GM13976 (cell line): ENCODE measurements at regions not wholly inside any gene's neighbourhood (a gene's known extent, or its start where the extent isn't known, plus 50 kb on each side); places are given as distances from the start of the nearest gene placed in this dataset.

ENCODE experiments used
- DNase-seq: peaks from one replicate; pipeline ENCODE4 v3.0.0; 2012; ENCODE audit warnings: low spot score
- in situ Hi-C: fragments of 300-500 bp; cut with MboI; formaldehyde crosslinking; loops from one replicate; pipeline ENCODE4 v1.12.0; 2022; ENCODE audit warnings: low sequenced_read_pairs, mixed read lengths, inconsistent platforms; ENCODE audit not compliant: unreplicated experiment
- TF ChIP-seq, protein P1 (sequence below): IDR thresholded peaks from 2 replicates; pipeline ENCODE4 v1.5.1; 2012; ENCODE audit warnings: borderline replicate concordance, mild to moderate bottlenecking; ENCODE audit not compliant: insufficient read depth; ENCODE audit errors: extremely low read depth, missing control alignments, control extremely low read depth

DNA sequence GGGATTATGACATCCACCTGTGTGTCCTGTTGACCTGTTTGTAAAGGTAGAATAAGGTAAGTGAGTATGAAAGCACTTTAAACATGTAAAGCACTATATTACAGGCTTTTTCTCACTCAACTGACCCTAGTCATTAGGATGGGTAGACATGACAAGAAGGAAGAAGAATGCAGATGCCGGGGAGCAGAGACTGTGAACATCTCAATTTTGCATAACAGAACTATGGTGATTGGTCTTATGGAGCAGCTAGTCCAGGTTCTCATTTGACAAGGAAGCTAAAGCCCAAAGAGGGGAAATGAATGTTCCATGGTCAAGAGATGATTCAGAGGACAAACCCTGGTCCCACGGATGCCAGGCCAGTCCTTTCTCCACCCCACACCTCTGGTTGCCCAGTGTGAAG, 200.1 kb upstream of the BCL6 start:
- in situ Hi-C loops, result no loop called here
- DNase-seq, result no peak
- TF ChIP-seq, protein P1, sequence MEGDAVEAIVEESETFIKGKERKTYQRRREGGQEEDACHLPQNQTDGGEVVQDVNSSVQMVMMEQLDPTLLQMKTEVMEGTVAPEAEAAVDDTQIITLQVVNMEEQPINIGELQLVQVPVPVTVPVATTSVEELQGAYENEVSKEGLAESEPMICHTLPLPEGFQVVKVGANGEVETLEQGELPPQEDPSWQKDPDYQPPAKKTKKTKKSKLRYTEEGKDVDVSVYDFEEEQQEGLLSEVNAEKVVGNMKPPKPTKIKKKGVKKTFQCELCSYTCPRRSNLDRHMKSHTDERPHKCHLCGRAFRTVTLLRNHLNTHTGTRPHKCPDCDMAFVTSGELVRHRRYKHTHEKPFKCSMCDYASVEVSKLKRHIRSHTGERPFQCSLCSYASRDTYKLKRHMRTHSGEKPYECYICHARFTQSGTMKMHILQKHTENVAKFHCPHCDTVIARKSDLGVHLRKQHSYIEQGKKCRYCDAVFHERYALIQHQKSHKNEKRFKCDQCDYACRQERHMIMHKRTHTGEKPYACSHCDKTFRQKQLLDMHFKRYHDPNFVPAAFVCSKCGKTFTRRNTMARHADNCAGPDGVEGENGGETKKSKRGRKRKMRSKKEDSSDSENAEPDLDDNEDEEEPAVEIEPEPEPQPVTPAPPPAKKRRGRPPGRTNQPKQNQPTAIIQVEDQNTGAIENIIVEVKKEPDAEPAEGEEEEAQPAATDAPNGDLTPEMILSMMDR, result no peak

DNA sequence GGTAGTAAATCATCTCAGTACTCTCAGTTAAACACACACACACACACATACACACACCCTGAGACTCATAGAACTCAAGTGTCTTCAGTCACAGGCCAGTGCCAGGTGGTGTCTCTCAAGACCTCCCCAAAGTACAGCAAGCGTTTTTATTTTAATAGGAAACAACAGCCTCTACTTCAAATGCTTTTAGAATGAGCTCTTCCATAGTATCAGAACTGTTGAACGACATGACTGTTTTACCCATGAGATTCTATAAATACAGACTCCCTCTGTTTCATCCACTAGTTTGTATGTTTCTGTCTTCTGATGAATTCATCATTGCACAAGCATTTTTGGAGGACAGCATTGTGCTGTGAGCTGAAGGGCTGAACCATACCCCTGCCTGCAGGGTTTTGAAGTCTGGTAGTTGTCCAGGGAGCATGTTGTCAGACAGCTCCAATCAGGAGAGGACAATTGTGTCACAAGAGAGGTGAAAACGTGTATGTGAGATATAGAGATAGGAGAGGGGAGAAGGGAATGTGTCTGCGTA, 201.0 kb upstream of the BCL6 start:
- DNase-seq, result no peak
- TF ChIP-seq, protein P1, result no peak
- in situ Hi-C loops, result no loop called here

DNA sequence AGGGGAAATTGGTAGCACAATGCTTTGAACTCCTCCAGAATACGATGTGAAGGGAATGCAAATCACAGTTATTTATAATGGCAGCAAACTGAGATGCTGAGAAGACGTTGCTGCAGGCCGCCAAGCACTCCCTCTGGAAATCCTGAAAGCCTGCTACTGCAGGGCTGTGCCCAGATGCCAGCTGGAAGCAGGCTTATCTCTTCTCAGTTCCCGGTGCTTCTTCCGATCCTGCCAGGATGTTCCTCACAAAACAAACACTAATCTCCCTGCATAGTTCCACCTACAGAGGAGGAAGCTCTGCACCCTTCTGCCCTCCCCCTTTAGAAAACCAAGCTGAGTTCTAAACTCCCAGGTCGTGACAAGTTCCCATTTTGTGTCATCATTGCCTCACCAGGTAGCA, 201.7 kb upstream of the BCL6 start:
- no peak for DNase-seq
- TF ChIP-seq, protein P1, result no peak
- in situ Hi-C loops, result no loop called here

DNA sequence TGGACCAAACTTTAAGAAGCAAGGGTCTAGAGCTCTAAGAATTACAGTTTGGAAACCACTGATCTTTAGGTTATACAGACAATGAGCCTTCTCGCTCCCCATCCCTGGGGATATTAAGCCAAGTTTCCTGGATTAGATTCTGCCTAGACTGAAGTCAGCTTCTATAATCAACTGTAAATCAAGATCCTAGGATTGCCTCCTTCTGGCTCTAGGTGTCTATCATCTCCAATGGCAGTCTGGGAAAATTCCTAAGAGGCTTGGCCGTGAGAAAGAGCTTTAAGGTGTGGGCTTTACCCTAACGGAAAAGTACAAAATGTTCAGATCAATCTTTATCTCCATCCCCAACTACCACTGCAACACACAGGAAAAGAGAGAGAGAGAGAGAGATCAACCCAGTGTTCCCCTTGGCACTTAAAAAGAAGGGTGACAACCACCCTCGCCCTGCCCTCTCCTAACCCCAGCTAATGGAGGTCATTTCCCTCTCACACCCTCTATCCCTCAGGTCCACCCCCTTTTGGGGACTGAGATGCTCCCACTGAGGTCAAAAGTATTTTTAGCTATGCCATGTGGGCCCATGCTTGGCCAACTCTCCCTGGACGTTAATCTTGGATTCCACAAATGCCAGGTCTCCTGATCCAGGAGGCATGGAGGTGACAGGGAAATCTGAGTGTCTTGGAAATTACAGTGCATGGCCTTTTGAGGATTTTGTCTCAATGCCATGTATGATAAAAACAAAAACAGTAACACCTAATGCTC, 202.8 kb upstream of the BCL6 start:
- no peak for DNase-seq
- TF ChIP-seq, protein P1, result no peak
- in situ Hi-C loops, result no loop called here

DNA sequence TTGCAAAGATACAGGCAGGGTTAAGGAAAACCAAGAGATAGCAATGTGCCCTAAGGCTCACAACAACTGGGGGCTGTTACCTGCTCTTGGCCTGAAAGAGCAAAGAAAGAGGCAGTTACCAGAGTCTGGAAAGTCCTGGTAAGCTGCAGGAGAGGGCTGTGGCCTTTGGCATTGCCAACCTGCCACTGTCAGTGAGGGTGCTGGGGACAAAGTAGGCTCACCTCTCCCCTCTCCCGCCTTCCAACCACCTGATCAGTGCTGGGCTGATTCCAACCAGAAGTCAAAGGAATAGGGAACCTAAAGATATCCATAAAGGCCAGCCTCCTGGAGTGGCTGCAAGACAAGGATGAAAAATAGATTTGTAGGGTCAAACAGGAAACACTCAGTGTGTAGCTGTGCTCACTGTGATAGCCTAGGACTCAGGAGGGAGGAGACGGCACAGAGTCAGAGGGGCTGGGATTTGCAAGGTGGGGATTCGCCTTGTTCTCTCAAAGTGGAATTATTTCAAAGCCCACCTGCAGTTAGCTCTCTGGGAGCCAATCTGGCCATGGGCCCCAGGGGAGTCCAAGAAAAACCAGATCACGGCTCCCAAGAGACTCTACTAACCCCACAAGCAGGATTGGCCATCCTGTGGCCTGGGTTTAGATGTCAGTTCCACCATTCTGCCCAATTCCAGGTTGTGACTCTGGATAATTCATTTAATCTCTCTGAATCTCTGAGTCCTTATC, 204.0 kb upstream of the BCL6 start:
- TF ChIP-seq, protein P1, result no peak
- in situ Hi-C loops, result no loop called here
- DNase-seq, result no peak

DNA sequence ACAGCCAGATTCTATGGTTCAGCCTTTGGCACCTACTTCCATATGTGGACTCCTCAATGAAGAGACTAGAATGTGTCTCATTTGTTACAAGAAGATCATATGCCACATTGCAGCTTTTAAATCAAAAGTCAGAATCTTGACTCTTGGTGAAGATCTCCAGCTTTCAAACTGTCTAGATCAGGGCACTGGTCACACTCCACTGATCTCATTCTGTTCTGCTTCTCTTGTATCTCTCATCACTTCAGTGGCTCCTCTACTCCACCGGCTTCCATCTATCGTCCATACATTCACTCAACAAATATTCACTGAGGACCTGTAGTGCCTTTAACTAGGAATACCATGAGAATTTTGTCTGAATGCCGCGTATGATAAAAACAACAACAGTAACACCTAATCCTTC, 203.3 kb upstream of the LPP start:
- DNase-seq, result no peak
- in situ Hi-C loops, result no loop called here
- TF ChIP-seq, protein P1, result no peak
